ENCODE measurements at regions not wholly inside any gene's neighbourhood (a gene's known extent, or its start where the extent isn't known, plus 50 kb on each side); places are given as distances from the start of the nearest gene placed in this dataset.
A peak's percentile ranks its signal among the peaks of the same experiment; 100 is the strongest.

DNA sequence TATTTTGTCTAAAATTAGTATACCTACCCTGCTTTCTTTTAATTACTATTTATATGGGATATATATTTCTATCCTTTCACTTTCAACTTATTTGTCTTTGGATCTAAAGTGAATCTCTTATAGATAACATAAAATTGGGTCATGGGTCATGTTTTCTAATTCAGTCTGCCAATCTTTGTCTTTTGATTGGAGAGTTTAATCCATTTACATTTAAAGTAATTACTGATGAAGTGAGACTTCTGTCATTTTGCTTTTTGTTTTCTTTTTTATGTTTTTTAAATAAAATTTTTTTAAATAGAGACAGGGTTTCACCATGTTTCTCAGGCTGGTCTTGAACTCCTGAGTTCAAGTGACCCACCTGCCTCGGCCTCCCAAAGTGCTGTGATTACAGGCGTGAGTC is 50.5 kb upstream of the PRDM1 start:
- DNase-seq: no peak
- Histone ChIP-seq H3K4me1 (no peaks in the 10 kb centered on the region), H3K4me3 (no peak overlapping the region), H3K36me3 (no peaks in the 10 kb centered on the region), H3K27ac (no peak overlapping the region), H3K9me3 (no peaks in the 10 kb centered on the region), H3K27me3 (no peaks in the 10 kb centered on the region)
- TF ChIP-seq, protein P1, sequence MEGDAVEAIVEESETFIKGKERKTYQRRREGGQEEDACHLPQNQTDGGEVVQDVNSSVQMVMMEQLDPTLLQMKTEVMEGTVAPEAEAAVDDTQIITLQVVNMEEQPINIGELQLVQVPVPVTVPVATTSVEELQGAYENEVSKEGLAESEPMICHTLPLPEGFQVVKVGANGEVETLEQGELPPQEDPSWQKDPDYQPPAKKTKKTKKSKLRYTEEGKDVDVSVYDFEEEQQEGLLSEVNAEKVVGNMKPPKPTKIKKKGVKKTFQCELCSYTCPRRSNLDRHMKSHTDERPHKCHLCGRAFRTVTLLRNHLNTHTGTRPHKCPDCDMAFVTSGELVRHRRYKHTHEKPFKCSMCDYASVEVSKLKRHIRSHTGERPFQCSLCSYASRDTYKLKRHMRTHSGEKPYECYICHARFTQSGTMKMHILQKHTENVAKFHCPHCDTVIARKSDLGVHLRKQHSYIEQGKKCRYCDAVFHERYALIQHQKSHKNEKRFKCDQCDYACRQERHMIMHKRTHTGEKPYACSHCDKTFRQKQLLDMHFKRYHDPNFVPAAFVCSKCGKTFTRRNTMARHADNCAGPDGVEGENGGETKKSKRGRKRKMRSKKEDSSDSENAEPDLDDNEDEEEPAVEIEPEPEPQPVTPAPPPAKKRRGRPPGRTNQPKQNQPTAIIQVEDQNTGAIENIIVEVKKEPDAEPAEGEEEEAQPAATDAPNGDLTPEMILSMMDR (IDR thresholded peaks at IDR 0.05): no peak
- no peak for TF ChIP-seq POLR2A (IDR thresholded peaks at IDR 0.05)
- intact Hi-C loops (cut with DNase I; ENCODE audit: low total_unique reads): no loop called here

DNA sequence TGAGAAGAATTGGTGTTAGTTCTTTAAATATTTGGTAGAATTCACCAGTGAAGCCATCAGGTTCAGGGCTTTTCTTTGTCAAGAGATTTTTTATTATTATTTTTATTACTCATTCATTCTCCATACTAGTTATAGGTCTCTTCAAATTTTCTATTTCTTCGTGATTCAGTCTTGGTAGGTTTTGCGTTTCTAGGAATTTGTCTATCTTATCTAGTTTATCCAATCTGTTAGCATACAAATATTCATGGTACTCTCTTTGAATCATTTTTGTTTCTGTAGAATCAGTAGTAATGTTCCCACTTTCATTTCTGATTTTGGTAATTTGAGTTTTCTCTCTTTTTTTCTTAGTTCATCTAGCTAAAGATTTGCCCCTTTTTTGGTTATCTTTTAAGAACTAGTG is 52.3 kb upstream of the PRDM1 start:
- no peak for TF ChIP-seq POLR2A (IDR thresholded peaks at IDR 0.05)
- TF ChIP-seq, protein P1 (IDR thresholded peaks at IDR 0.05): no peak
- Histone ChIP-seq H3K27ac (no peak overlapping the region), H3K4me3 (no peak overlapping the region), H3K27me3 (no peaks in the 10 kb centered on the region), H3K9me3 (no peaks in the 10 kb centered on the region), H3K4me1 (no peaks in the 10 kb centered on the region), H3K36me3 (no peaks in the 10 kb centered on the region)
- intact Hi-C loops (cut with DNase I; ENCODE audit: low total_unique reads): no loop called here
- no peak for DNase-seq

DNA sequence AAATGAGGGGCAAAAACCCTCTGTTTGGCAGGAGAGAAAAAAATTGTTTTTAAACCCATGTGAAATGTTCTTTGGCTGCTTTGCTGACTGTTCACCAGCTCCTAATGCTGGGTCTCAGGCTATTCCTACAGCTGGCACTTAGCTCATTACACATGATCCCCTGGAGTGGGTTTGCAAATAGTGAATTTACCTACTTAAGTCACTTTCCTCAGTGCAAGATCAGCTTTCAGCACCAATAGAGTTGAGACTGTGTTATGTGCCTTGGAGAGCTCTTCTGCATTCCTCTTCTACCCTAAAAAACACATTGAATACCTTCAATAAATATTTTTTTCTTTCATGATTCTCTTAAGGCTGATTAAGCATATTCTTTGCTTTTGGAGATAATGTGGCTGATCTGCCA is 58.4 kb upstream of the PRDM1 start:
- TF ChIP-seq, protein P1 (IDR thresholded peaks at IDR 0.05): no peak
- TF ChIP-seq POLR2A (IDR thresholded peaks at IDR 0.05): no peak
- DNase-seq: no peak
- intact Hi-C loops (cut with DNase I; ENCODE audit: low total_unique reads): no loop called here

DNA sequence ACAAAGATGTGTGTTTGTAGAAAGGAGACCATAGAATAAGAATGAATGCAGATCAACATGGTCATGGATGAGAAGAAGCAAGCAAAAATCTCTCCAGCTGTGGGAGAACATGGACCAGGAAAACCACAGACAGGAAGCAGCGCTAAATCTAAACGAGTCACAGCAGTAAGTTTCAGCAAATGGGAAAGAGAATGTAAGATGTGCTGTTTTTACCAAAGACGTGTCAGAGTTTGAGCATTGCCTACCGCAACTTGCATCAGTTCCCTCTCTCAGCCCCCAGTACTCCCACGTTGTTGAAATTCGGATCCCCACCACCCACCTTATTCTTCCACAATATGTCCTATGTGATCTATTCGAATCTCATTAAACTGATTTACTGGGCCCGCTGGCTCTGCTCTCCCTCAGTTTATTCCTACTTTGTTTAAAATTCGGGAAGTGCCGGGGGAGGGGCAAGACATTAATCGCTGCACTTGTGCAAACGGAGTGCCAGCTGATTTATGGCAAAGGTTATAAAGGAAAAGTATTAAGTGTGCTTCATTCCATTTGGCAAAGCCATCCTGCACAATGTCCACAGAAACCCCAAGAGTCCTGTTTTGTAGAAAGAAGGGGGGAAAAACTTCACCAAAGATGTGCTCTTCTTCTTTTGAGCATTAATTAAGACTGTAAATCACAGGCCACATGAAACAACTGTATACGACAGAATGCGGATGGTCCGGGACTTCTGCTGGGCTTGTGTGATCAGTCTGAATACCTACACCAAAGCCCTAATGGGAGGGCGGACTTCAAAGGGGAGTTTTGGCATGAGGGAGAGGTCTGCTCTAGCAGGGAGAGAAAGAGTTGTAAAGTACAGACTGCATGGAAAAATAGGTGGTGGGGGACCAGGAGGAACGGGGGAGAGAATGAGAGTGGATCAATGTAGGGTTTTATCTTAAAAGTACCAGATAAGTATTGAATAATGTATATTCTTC is 59.1 kb upstream of the PRDM1 start:
- no peak overlapping the region for H3K4me3 ChIP-seq
- no peak overlapping the region for H3K27ac ChIP-seq
- H3K9me3 ChIP-seq: no peaks in the 10 kb centered on the region
- no peak for TF ChIP-seq POLR2A (IDR thresholded peaks at IDR 0.05)
- TF ChIP-seq, protein P1 (IDR thresholded peaks at IDR 0.05): no peak
- intact Hi-C loops (cut with DNase I; ENCODE audit: low total_unique reads): no loop called here
- H3K27me3 ChIP-seq: no peaks in the 10 kb centered on the region
- no peaks in the 10 kb centered on the region for H3K36me3 ChIP-seq
- peak in 1 of 2 donors; percentile 44 for DNase-seq
- no peaks in the 10 kb centered on the region for H3K4me1 ChIP-seq

More for the DNA sequence above, 58.4 kb upstream of the PRDM1 start:
- H3K36me3 ChIP-seq: no peaks in the 10 kb centered on the region
- no peaks in the 10 kb centered on the region for H3K4me1 ChIP-seq
- H3K4me3 ChIP-seq: no peak overlapping the region
- no peak overlapping the region for H3K27ac ChIP-seq
- no peaks in the 10 kb centered on the region for H3K9me3 ChIP-seq
- no peaks in the 10 kb centered on the region for H3K27me3 ChIP-seq

DNA sequence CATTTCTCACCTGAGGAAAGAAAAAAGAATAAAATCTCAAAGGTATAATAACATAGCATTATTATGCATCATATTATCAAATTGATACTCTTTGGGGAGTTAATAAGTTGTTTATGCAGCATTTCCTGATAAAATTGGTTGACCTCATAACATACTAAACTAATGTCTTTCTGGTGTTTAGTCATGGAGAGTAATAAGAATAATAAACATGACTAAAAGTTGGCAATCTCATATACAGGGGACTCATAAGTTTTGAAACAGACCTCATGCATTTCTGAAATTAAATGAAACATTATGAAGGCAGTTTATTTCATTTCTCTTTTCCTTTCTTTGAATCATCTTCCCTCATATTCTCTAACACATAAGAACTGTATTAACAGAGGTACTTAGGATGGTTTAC is 60.5 kb upstream of the PRDM1 start:
- no peak for DNase-seq
- no peak for TF ChIP-seq POLR2A (IDR thresholded peaks at IDR 0.05)
- TF ChIP-seq, protein P1 (IDR thresholded peaks at IDR 0.05): no peak
- H3K27me3 ChIP-seq: no peaks in the 10 kb centered on the region
- H3K27ac ChIP-seq: no peak overlapping the region
- H3K36me3 ChIP-seq: no peaks in the 10 kb centered on the region
- no peak overlapping the region for H3K4me3 ChIP-seq
- H3K4me1 ChIP-seq: no peaks in the 10 kb centered on the region
- intact Hi-C loops (cut with DNase I; ENCODE audit: low total_unique reads): no loop called here
- no peaks in the 10 kb centered on the region for H3K9me3 ChIP-seq
